HEK293 (cell line): ENCODE measurements at regions not wholly inside any gene's neighbourhood (a gene's known extent, or its start where the extent isn't known, plus 50 kb on each side); places are given as distances from the start of the nearest gene placed in this dataset.

ENCODE experiments used
- ZBTB7A ChIP-seq: fragments of 450-650 bp; formaldehyde crosslinking; IDR thresholded peaks from 2 replicates; pipeline ENCODE4 v1.5.1; 2016; ENCODE audit warnings: low read depth, missing biosample characterization, missing genetic modification characterization
- ZNF174 ChIP-seq: fragments of 450-650 bp; formaldehyde crosslinking; IDR thresholded peaks from 2 replicates; pipeline ENCODE4 v1.5.0; 2017; ENCODE audit warnings: missing biosample characterization, mild to moderate bottlenecking, missing genetic modification characterization
- ZNF19 ChIP-seq: fragments of 450-650 bp; formaldehyde crosslinking; IDR thresholded peaks from 2 replicates; pipeline ENCODE4; 2016; ENCODE audit warnings: missing biosample characterization, missing genetic modification characterization, low read depth
- ZNF302 ChIP-seq: fragments of 450-650 bp; formaldehyde crosslinking; IDR thresholded peaks from 2 replicates; pipeline ENCODE4 v1.5.1; 2016; ENCODE audit warnings: missing biosample characterization, missing genetic modification characterization, low read depth
- TF ChIP-seq, protein P1 (sequence below): fragments of 450-650 bp; formaldehyde crosslinking; IDR thresholded peaks from 2 replicates; pipeline ENCODE4 v1.5.1; 2016; ENCODE audit warnings: missing biosample characterization, missing genetic modification characterization
- TF ChIP-seq, protein P2 (sequence below): fragments of 450-650 bp; formaldehyde crosslinking; IDR thresholded peaks from 2 replicates; pipeline ENCODE4 v1.5.1; 2016; ENCODE audit warnings: missing biosample characterization, missing genetic modification characterization
- TF ChIP-seq, protein P3 (sequence below): fragments of 450-650 bp; formaldehyde crosslinking; IDR thresholded peaks from 2 replicates; pipeline ENCODE4 v1.5.1; 2016; ENCODE audit warnings: missing biosample characterization, missing genetic modification characterization

DNA sequence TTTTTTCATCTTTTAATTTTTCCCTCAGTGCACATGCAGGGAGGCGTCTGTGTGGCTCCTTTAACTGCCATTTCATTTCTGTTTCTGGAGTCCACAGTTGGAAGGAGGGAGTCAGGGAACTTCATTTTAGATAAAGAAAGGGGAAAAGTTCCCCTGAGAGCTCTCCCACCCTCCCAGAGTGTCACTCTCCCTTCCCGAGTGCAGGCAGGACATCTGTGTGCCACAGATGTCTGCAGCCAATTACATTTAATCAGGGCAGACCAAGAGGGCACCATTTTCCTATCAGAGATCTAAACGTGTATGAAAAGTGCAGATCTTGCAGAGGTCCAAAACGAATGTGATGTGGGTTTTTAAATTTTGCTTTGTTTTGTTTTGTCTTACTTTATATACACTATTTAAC lies 96.6 kb downstream of the PXDC1 start:
- TF ChIP-seq ZNF174: no peak
- TF ChIP-seq ZBTB7A (tag by site-specific recombination): no peak
- TF ChIP-seq ZNF19: no peak
- TF ChIP-seq, protein P1, sequence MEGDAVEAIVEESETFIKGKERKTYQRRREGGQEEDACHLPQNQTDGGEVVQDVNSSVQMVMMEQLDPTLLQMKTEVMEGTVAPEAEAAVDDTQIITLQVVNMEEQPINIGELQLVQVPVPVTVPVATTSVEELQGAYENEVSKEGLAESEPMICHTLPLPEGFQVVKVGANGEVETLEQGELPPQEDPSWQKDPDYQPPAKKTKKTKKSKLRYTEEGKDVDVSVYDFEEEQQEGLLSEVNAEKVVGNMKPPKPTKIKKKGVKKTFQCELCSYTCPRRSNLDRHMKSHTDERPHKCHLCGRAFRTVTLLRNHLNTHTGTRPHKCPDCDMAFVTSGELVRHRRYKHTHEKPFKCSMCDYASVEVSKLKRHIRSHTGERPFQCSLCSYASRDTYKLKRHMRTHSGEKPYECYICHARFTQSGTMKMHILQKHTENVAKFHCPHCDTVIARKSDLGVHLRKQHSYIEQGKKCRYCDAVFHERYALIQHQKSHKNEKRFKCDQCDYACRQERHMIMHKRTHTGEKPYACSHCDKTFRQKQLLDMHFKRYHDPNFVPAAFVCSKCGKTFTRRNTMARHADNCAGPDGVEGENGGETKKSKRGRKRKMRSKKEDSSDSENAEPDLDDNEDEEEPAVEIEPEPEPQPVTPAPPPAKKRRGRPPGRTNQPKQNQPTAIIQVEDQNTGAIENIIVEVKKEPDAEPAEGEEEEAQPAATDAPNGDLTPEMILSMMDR: no peak
- TF ChIP-seq, protein P2, sequence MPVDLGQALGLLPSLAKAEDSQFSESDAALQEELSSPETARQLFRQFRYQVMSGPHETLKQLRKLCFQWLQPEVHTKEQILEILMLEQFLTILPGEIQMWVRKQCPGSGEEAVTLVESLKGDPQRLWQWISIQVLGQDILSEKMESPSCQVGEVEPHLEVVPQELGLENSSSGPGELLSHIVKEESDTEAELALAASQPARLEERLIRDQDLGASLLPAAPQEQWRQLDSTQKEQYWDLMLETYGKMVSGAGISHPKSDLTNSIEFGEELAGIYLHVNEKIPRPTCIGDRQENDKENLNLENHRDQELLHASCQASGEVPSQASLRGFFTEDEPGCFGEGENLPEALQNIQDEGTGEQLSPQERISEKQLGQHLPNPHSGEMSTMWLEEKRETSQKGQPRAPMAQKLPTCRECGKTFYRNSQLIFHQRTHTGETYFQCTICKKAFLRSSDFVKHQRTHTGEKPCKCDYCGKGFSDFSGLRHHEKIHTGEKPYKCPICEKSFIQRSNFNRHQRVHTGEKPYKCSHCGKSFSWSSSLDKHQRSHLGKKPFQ (tag by site-specific recombination): no peak
- TF ChIP-seq ZNF302 (tag by site-specific recombination): no peak
- TF ChIP-seq, protein P3, sequence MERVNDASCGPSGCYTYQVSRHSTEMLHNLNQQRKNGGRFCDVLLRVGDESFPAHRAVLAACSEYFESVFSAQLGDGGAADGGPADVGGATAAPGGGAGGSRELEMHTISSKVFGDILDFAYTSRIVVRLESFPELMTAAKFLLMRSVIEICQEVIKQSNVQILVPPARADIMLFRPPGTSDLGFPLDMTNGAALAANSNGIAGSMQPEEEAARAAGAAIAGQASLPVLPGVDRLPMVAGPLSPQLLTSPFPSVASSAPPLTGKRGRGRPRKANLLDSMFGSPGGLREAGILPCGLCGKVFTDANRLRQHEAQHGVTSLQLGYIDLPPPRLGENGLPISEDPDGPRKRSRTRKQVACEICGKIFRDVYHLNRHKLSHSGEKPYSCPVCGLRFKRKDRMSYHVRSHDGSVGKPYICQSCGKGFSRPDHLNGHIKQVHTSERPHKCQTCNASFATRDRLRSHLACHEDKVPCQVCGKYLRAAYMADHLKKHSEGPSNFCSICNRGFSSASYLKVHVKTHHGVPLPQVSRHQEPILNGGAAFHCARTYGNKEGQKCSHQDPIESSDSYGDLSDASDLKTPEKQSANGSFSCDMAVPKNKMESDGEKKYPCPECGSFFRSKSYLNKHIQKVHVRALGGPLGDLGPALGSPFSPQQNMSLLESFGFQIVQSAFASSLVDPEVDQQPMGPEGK (tag by site-specific recombination): no peak
